Endothelial cell of umbilical vein (primary cell): ENCODE measurements at regions not wholly inside any gene's neighbourhood (a gene's known extent, or its start where the extent isn't known, plus 50 kb on each side); places are given as distances from the start of the nearest gene placed in this dataset.

Experiments
- BruUV-seq: library from RNA; stranded (reverse); fragments of 400-500 nt; replicated peaks from 2 replicates; lab custom pipeline; 2021; lab: Mats Ljungman, UMichigan
- CTCF ChIA-PET: fragments of 300-600, 350-600 bp; sonication (Branson Sonifier 250); formaldehyde crosslinking; loops from one replicate; lab custom pipeline; 2021; ENCODE audit warnings: antibody characterized with exemption, inconsistent platforms; lab: Charles Lee
- POLR2A ChIA-PET: fragments of 300-600, 350-600 bp; sonication (Branson Sonifier 250); formaldehyde crosslinking; loops from one replicate; lab custom pipeline; 2021; ENCODE audit warnings: antibody characterized with exemption, inconsistent platforms; lab: Charles Lee
- DNase-seq: peaks from one replicate; pipeline ENCODE4 v3.0.0-alpha.2; 2011; ENCODE audit warnings: low read depth, low spot score
- FAIRE-seq: peaks from 2 replicates; lab custom pipeline; 2011; peaks lifted over from hg19 to GRCh38; lab: Jason Lieb, UNC
- H2AFZ ChIP-seq: 2 replicates; pipeline ENCODE4 v1.6.0; 2012; ENCODE audit warnings: low read depth, low read length, control low read depth, inconsistent platforms
- H3K27ac ChIP-seq: 2 replicates; pipeline ENCODE4 v1.5.1; 2011; ENCODE audit warnings: low read depth, mild to moderate bottlenecking, control low read depth, low read length, moderate library complexity; ENCODE audit not compliant: insufficient read depth
- H3K27me3 ChIP-seq, 2 experiments: 2 replicates each; pipeline versions ENCODE4 v1.6.0 to v1.6.1; 2011; ENCODE audit warnings: low read length in 2 of 2, mixed read lengths in 1 of 2; ENCODE audit not compliant: control insufficient read depth in 2 of 2, insufficient read depth in 2 of 2
- H3K36me3 ChIP-seq, 2 experiments: 2 replicates in 1 of 2; 3 replicates in 1 of 2; pipeline ENCODE4 v1.5.1; 2011; ENCODE audit warnings: low read length in 2 of 2, mild to moderate bottlenecking in 1 of 2, moderate library complexity in 1 of 2; ENCODE audit not compliant: control insufficient read depth in 2 of 2, insufficient read depth in 2 of 2; ENCODE audit errors: extremely low read depth in 1 of 2
- H3K4me1 ChIP-seq: 3 replicates; pipeline ENCODE4 v1.5.1; 2011; ENCODE audit warnings: mild to moderate bottlenecking, low read length; ENCODE audit not compliant: control insufficient read depth, insufficient read depth; ENCODE audit errors: extremely low read depth
- H3K4me2 ChIP-seq: 2 replicates; pipeline ENCODE4 v1.6.1; 2011; ENCODE audit warnings: low read length, control low read depth, mixed read lengths; ENCODE audit not compliant: insufficient read depth
- H3K4me3 ChIP-seq, 3 experiments: fragments of 200-600 bp in 1 of 3; sonication (generic), shearing (Covaris generic) in 1 of 3; replicated peaks in 1 of 3; 2 replicates each; pipeline ENCODE4 v1.5.1; 2011 to 2016; ENCODE audit warnings: control low read depth in 3 of 3, low read length in 3 of 3, mild to moderate bottlenecking in 2 of 3, inconsistent platforms in 1 of 3, low read depth in 1 of 3, moderate library complexity in 1 of 3; ENCODE audit not compliant: insufficient read depth in 1 of 3
- H3K79me2 ChIP-seq: 2 replicates; pipeline ENCODE4 v1.6.0; 2012; ENCODE audit warnings: low read length, inconsistent platforms; ENCODE audit not compliant: control insufficient read depth, insufficient read depth
- H3K9ac ChIP-seq: replicated peaks from 2 replicates; pipeline ENCODE3; 2011; ENCODE audit warnings: low read length, control low read depth; ENCODE audit not compliant: insufficient read depth; ENCODE audit errors: extremely low read depth
- H3K9me1 ChIP-seq: replicated peaks from 3 replicates; pipeline ENCODE4 v1.6.0; 2011; ENCODE audit warnings: mild to moderate bottlenecking, low read length; ENCODE audit not compliant: control insufficient read depth, insufficient read depth; ENCODE audit errors: extremely low read depth
- H3K9me3 ChIP-seq: replicated peaks from 2 replicates; pipeline ENCODE4 v1.5.1; 2012; ENCODE audit warnings: low read length, inconsistent platforms; ENCODE audit not compliant: control insufficient read depth, insufficient read depth
- H4K20me1 ChIP-seq: replicated peaks from 2 replicates; pipeline ENCODE3; 2011; ENCODE audit warnings: mild to moderate bottlenecking, low read length; ENCODE audit not compliant: control insufficient read depth, insufficient read depth; ENCODE audit errors: extremely low read depth
- EZH2 ChIP-seq: IDR thresholded peaks from 2 replicates; pipeline ENCODE4 v1.6.1; 2012; ENCODE audit warnings: borderline replicate concordance, low read depth, mild to moderate bottlenecking, moderate library complexity, low read length, inconsistent platforms; ENCODE audit not compliant: severe bottlenecking
- FOS ChIP-seq: IDR thresholded peaks from 2 replicates; pipeline ENCODE4 v1.6.1; 2011; ENCODE audit warnings: mild to moderate bottlenecking, low read length, moderate library complexity, borderline replicate concordance; ENCODE audit not compliant: insufficient read depth
- GATA2 ChIP-seq: IDR thresholded peaks from 2 replicates; pipeline ENCODE4 v1.7.0; 2011; ENCODE audit warnings: low read depth, mild to moderate bottlenecking, moderate library complexity, mixed read lengths, low read length; ENCODE audit not compliant: insufficient read length, insufficient read depth
- JUN ChIP-seq: IDR thresholded peaks from 2 replicates; pipeline ENCODE4 v1.6.1; 2011; ENCODE audit warnings: borderline replicate concordance, low read depth; ENCODE audit not compliant: insufficient read length, insufficient read depth
- MYC ChIP-seq: IDR thresholded peaks from one replicate; pipeline ENCODE4 v1.6.1; 2011; ENCODE audit warnings: mild to moderate bottlenecking, low read depth, low read length
- POLR2A ChIP-seq: IDR thresholded peaks from 2 replicates; pipeline ENCODE4 v1.6.1; 2012; ENCODE audit warnings: low read depth, mild to moderate bottlenecking, control low read depth, low read length
- POLR2AphosphoS5 ChIP-seq: IDR thresholded peaks from 2 replicates; pipeline ENCODE4 v1.6.1; 2012; ENCODE audit warnings: low read depth, mild to moderate bottlenecking, control low read depth, low read length, moderate library complexity; ENCODE audit not compliant: insufficient read depth
- dilution Hi-C: fragments of 300-500 bp; cut with MboI; formaldehyde crosslinking; loops from one replicate; pipeline ENCODE4 v1.15.0; 2019; ENCODE audit warnings: low sequenced_read_pairs; ENCODE audit not compliant: extremely low pct_ligation_motif_present
- intact Hi-C: fragments of 100-400 bp; cut with micrococcal nuclease; formaldehyde crosslinking; loops from one replicate; pipeline ENCODE4 v1.10.0; 2022
- TF ChIP-seq, protein P1 (sequence below), 2 donors: IDR thresholded peaks; 1 replicate in 1 of 2; 2 replicates in 1 of 2; pipeline ENCODE4 v1.5.1; 2011; ENCODE audit warnings: low read length in 2 of 2, mild to moderate bottlenecking in 2 of 2, moderate library complexity in 2 of 2, control low read depth in 1 of 2, inconsistent platforms in 1 of 2, low read depth in 1 of 2; ENCODE audit not compliant: insufficient read depth in 1 of 2; ENCODE audit errors: extremely low read depth in 1 of 2
- TF ChIP-seq, protein P2 (sequence below): IDR thresholded peaks from 2 replicates; pipeline ENCODE4 v1.6.1; 2011; ENCODE audit not compliant: insufficient read depth, insufficient read length

DNA sequence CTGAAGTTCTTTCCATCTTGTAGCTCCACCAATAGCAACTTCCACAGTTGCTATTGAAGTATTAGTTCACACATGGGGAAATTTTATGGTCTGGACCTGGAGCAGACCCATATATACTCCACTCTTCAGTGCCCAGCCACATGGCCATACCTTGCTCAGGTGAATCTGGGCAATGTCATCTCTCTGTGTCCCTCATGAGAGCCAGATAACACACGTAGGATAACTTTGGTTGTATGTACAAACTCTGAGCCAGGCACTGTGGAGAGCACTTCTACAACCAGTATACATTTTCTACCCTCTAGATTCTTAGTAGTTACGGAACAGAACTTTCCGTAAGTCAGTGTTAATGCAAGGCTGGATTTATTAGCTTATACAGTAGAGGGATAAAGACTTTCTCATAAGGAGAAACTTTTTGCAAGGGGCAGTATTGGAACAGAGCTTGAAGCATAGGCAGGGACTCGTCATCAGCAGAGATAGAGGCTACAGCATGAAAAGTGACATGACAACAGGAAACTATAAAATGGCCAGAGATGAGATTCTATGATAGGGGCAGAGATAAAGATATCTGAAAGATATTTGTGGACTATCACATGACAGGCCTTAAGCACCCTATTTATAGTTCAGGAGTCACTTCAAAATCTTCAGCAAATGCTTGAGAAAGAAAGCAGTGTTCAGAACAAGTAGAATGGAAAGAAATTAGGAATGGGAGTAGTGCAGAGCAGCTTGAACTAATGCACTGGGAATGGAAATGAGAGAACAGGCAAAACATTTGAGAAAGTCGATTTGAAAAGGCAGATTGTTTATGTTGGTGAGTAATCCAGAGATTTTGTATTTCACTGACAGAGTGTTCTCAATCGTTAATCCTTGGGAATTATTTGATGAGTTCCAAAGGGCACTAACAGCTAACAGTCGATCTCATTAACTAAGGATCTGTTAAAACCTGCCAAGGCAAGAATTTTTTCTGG, 481.8 kb downstream of the USP25 start:
- H4K20me1 ChIP-seq = no peaks in the 10 kb centered on the region
- dilution Hi-C loops (no loop called here), intact Hi-C loops (loop anchor here (2.0 kb wide), 1 partner anchor 15 kb away; no protein-coding TSS in a partner anchor)
- peaks cover 26% of the 10 kb centered on the region for H3K4me1 ChIP-seq
- H3K4me3 ChIP-seq = no peak overlapping the region
- POLR2A ChIA-PET = interaction anchor here (1.3 kb wide), 1 partner anchor 10 kb away, joined by 4 read pairs; no protein-coding TSS in a partner anchor
- TF ChIP-seq GATA2 (peak; percentile 34), FOS (no peak)
- DNase-seq (peak; percentile 37), FAIRE-seq (no peak)
- H3K4me2 ChIP-seq = no peak overlapping the region
- no peak overlapping the region for H3K9ac ChIP-seq
- H3K9me1 ChIP-seq = peaks cover 3% of the 10 kb centered on the region
- H3K9me3 ChIP-seq = no peaks in the 10 kb centered on the region
- BruUV-seq = no TSS peak
- CTCF ChIA-PET = interaction anchor here (0.8 to 0.9 kb wide), 2 partner anchors 21 to 33 kb away, joined by 3 read pairs; no protein-coding TSS in a partner anchor
- H3K27me3 ChIP-seq = no peaks in the 10 kb centered on the region
- H2AFZ ChIP-seq = no peak overlapping the region
- no peaks in the 10 kb centered on the region for H3K79me2 ChIP-seq
- H3K36me3 ChIP-seq = no peaks in the 10 kb centered on the region
- H3K27ac ChIP-seq = no peak overlapping the region

DNA sequence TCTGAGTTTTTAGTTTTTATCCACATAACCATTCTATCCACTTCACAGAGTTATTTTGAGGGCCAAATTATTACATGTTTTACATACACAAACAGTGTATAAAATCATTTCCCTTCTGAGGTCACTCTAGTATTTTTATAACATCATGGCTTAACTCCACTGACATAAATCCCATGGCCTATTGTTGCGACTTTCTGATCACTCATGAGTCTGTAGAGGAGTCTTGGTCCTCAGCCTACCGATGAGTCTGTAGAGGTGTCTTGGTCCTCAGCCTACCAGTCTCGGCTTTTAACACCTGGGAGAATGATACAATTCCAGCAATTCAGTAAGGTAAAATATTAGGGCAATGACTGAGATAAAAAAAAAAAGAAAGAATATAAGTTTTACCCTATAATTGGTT, 483.7 kb downstream of the USP25 start:
- H3K27ac ChIP-seq = no peak overlapping the region
- CTCF ChIA-PET = no interaction called here
- no peaks in the 10 kb centered on the region for H4K20me1 ChIP-seq
- H3K4me3 ChIP-seq = no peak overlapping the region
- BruUV-seq = no TSS peak
- no peaks in the 10 kb centered on the region for H3K9me3 ChIP-seq
- H3K4me2 ChIP-seq = no peak overlapping the region
- no peak for FAIRE-seq
- peaks cover 3% of the 10 kb centered on the region for H3K9me1 ChIP-seq
- intact Hi-C loops = no loop called here
- H3K27me3 ChIP-seq = no peaks in the 10 kb centered on the region
- peaks cover 26% of the 10 kb centered on the region for H3K4me1 ChIP-seq
- no peaks in the 10 kb centered on the region for H3K79me2 ChIP-seq
- peak; percentile 46 for DNase-seq
- no peak overlapping the region for H2AFZ ChIP-seq
- TF ChIP-seq, protein P1, sequence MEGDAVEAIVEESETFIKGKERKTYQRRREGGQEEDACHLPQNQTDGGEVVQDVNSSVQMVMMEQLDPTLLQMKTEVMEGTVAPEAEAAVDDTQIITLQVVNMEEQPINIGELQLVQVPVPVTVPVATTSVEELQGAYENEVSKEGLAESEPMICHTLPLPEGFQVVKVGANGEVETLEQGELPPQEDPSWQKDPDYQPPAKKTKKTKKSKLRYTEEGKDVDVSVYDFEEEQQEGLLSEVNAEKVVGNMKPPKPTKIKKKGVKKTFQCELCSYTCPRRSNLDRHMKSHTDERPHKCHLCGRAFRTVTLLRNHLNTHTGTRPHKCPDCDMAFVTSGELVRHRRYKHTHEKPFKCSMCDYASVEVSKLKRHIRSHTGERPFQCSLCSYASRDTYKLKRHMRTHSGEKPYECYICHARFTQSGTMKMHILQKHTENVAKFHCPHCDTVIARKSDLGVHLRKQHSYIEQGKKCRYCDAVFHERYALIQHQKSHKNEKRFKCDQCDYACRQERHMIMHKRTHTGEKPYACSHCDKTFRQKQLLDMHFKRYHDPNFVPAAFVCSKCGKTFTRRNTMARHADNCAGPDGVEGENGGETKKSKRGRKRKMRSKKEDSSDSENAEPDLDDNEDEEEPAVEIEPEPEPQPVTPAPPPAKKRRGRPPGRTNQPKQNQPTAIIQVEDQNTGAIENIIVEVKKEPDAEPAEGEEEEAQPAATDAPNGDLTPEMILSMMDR (IDR thresholded peaks at IDR 0.05; ENCODE audit: extremely low read depth in 1 of 2, insufficient read depth in 1 of 2, low read depth in 1 of 2, low read length in 2 of 2) = no peak
- TF ChIP-seq POLR2A (no peak), JUN (no peak), GATA2 (no peak), POLR2AphosphoS5 (no peak), MYC (no peak), EZH2 (no peak)
- TF ChIP-seq, protein P2, sequence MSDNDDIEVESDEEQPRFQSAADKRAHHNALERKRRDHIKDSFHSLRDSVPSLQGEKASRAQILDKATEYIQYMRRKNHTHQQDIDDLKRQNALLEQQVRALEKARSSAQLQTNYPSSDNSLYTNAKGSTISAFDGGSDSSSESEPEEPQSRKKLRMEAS = no peak
- dilution Hi-C loops = no loop called here
- H3K9ac ChIP-seq = no peak overlapping the region
- H3K36me3 ChIP-seq = no peaks in the 10 kb centered on the region
- POLR2A ChIA-PET = no interaction called here
